Neural progenitor cell (in vitro differentiated cells): ENCODE measurements at regions not wholly inside any gene's neighbourhood (a gene's known extent, or its start where the extent isn't known, plus 50 kb on each side); places are given as distances from the start of the nearest gene placed in this dataset.

Experiments used
- DNase-seq: peaks from one replicate; pipeline ENCODE4 v3.0.0-alpha.2; 2016; ENCODE audit warnings: low spot score
- H2AFZ ChIP-seq: fragments of 200-600 bp; sonication (generic); replicated peaks from 2 replicates; pipeline ENCODE4 v1.6.1; 2016; ENCODE audit warnings: antibody characterized with exemption
- H3F3A ChIP-seq: fragments of 200-600 bp; sonication (generic); 2 replicates; pipeline ENCODE4 v1.6.1; 2016; ENCODE audit warnings: antibody characterized with exemption, low read depth
- H3K27ac ChIP-seq: fragments of 200-600 bp; sonication (generic); 2 replicates; pipeline ENCODE4 v1.5.1; 2016; ENCODE audit warnings: mild to moderate bottlenecking
- H3K27me3 ChIP-seq: fragments of 200-600 bp; sonication (generic); 2 replicates; pipeline ENCODE4 v1.6.1; 2016; ENCODE audit warnings: mild to moderate bottlenecking, moderate library complexity
- H3K36me3 ChIP-seq: fragments of 200-600 bp; sonication (generic); 2 replicates; pipeline ENCODE4 v1.5.1; 2016
- H3K4me1 ChIP-seq: fragments of 200-600 bp; sonication (generic); 2 replicates; pipeline ENCODE4 v1.6.1; 2016; ENCODE audit warnings: mixed run types
- H3K4me2 ChIP-seq: fragments of 200-600 bp; sonication (generic); 2 replicates; pipeline ENCODE4 v1.6.1; 2016
- H3K4me3 ChIP-seq: fragments of 200-600 bp; sonication (generic); 2 replicates; pipeline ENCODE4 v1.5.1; 2016
- H3K79me2 ChIP-seq: fragments of 200-600 bp; sonication (generic); 2 replicates; pipeline ENCODE4 v1.6.1; 2016; ENCODE audit warnings: low read depth
- H3K9ac ChIP-seq: fragments of 200-600 bp; sonication (generic); 2 replicates; pipeline ENCODE4 v1.6.1; 2016
- H3K9me3 ChIP-seq: fragments of 200-600 bp; sonication (generic); 2 replicates; pipeline ENCODE4 v1.5.1; 2016; ENCODE audit warnings: low read depth
- H4K20me1 ChIP-seq: fragments of 200-600 bp; sonication (generic); 2 replicates; pipeline ENCODE4 v1.6.1; 2016; ENCODE audit warnings: low read depth
- H3K27ac Mint-ChIP-seq: 3 replicates; pipeline ENCODE4 v1.8.0; 2021; ENCODE audit warnings: mixed read lengths
- H3K27me3 Mint-ChIP-seq: 2 replicates; pipeline ENCODE4 v1.8.0; 2022; ENCODE audit warnings: low read depth, mild to moderate bottlenecking, inconsistent platforms, moderate library complexity, mixed read lengths; ENCODE audit not compliant: insufficient read depth
- H3K36me3 Mint-ChIP-seq: 3 replicates; pipeline ENCODE4 v1.8.0; 2021; ENCODE audit warnings: mixed read lengths
- H3K4me1 Mint-ChIP-seq: 3 replicates; pipeline ENCODE4 v1.8.0; 2021; ENCODE audit warnings: mixed read lengths
- H3K4me3 Mint-ChIP-seq: 3 replicates; pipeline ENCODE4 v1.8.0; 2021; ENCODE audit warnings: mild to moderate bottlenecking, moderate library complexity, mixed read lengths
- H3K9me3 Mint-ChIP-seq: 3 replicates; pipeline ENCODE4 v1.8.0; 2020; ENCODE audit warnings: mixed read lengths
- CTCF ChIP-seq: fragments of 200-600 bp; sonication (generic); IDR thresholded peaks from 2 replicates; pipeline ENCODE4 v1.5.1; 2017; ENCODE audit warnings: antibody characterized with exemption, mild to moderate bottlenecking
- EZH2 ChIP-seq: fragments of 200-600 bp; sonication (generic); IDR thresholded peaks from 2 replicates; pipeline ENCODE4 v1.6.1; 2017; ENCODE audit warnings: antibody characterized with exemption, mild to moderate bottlenecking, moderate library complexity
- EZH2phosphoT487 ChIP-seq: fragments of 200-600 bp; sonication (generic); IDR thresholded peaks from 2 replicates; pipeline ENCODE4 v1.6.1; 2017; ENCODE audit warnings: antibody characterized with exemption

GRCh38 chr9:86557063-86557766, 203.0 kb upstream of the TUT7 start:
- peak overlapping the region; percentile 68 for H2AFZ ChIP-seq
- H3K9ac ChIP-seq, result no peak overlapping the region
- Mint-ChIP-seq H3K9me3 (peaks cover 4% of the 10 kb centered on the region), H3K36me3 (no peaks in the 10 kb centered on the region), H3K4me1 (peaks cover 4% of the 10 kb centered on the region), H3K27me3 (peaks cover 5% of the 10 kb centered on the region), H3K4me3 (no peak overlapping the region), H3K27ac (no peak overlapping the region)
- H3K4me3 ChIP-seq, result no peak overlapping the region
- H4K20me1 ChIP-seq, result no peaks in the 10 kb centered on the region
- no peaks in the 10 kb centered on the region for H3K36me3 ChIP-seq
- peak overlapping the region; percentile 20 for H3K4me2 ChIP-seq
- no peaks in the 10 kb centered on the region for H3K27me3 ChIP-seq
- no peaks in the 10 kb centered on the region for H3K9me3 ChIP-seq
- H3K4me1 ChIP-seq, result peaks cover 9% of the 10 kb centered on the region
- no peaks in the 10 kb centered on the region for H3K79me2 ChIP-seq
- peak; percentile 8 for DNase-seq
- no peak for TF ChIP-seq CTCF
- TF ChIP-seq EZH2, result no peak
- no peak for TF ChIP-seq EZH2phosphoT487
- H3K27ac ChIP-seq, result no peak overlapping the region
- no peaks in the 10 kb centered on the region for H3F3A ChIP-seq

GRCh38 chr9:86555661-86556060, 201.5 kb upstream of the TUT7 start:
- Histone ChIP-seq H3K4me1 (peaks cover 9% of the 10 kb centered on the region), H3K4me2 (no peak overlapping the region), H4K20me1 (no peaks in the 10 kb centered on the region), H2AFZ (no peak overlapping the region), H3F3A (no peaks in the 10 kb centered on the region), H3K9me3 (no peaks in the 10 kb centered on the region), H3K79me2 (no peaks in the 10 kb centered on the region), H3K27me3 (no peaks in the 10 kb centered on the region), H3K9ac (no peak overlapping the region), H3K36me3 (no peaks in the 10 kb centered on the region), H3K4me3 (no peak overlapping the region), H3K27ac (no peak overlapping the region)
- TF ChIP-seq CTCF (no peak), EZH2phosphoT487 (no peak), EZH2 (no peak)
- no peak for DNase-seq
- Mint-ChIP-seq H3K4me1 (peaks cover 4% of the 10 kb centered on the region), H3K27ac (no peak overlapping the region), H3K4me3 (no peak overlapping the region), H3K36me3 (no peaks in the 10 kb centered on the region), H3K27me3 (peaks cover 9% of the 10 kb centered on the region), H3K9me3 (peaks cover 4% of the 10 kb centered on the region)

GRCh38 chr9:86550401-86550800, 196.2 kb upstream of the TUT7 start:
- no peak overlapping the region for H3K4me3 ChIP-seq
- no peak for TF ChIP-seq CTCF
- TF ChIP-seq EZH2phosphoT487, result no peak
- no peak for TF ChIP-seq EZH2
- no peaks in the 10 kb centered on the region for H3K36me3 Mint-ChIP-seq
- peaks cover 5% of the 10 kb centered on the region for H3K4me1 ChIP-seq
- H3K4me3 Mint-ChIP-seq, result no peak overlapping the region
- peaks cover 19% of the 10 kb centered on the region for H3K4me1 Mint-ChIP-seq
- H3F3A ChIP-seq, result no peaks in the 10 kb centered on the region
- peak overlapping the region; percentile 1 for H3K27ac Mint-ChIP-seq
- no peak overlapping the region for H3K9ac ChIP-seq
- no peaks in the 10 kb centered on the region for H3K79me2 ChIP-seq
- no peaks in the 10 kb centered on the region for H3K9me3 ChIP-seq
- H3K36me3 ChIP-seq, result no peaks in the 10 kb centered on the region
- DNase-seq, result no peak
- no peak overlapping the region for H3K27ac ChIP-seq
- H2AFZ ChIP-seq, result no peak overlapping the region
- H3K9me3 Mint-ChIP-seq, result no peaks in the 10 kb centered on the region
- no peaks in the 10 kb centered on the region for H3K27me3 ChIP-seq
- no peak overlapping the region for H3K4me2 ChIP-seq
- H4K20me1 ChIP-seq, result no peaks in the 10 kb centered on the region
- peaks cover 4% of the 10 kb centered on the region for H3K27me3 Mint-ChIP-seq
